ENCODE measurements at regions not wholly inside any gene's neighbourhood (a gene's known extent, or its start where the extent isn't known, plus 50 kb on each side); places are given as distances from the start of the nearest gene placed in this dataset.
"Not testable (repeated sequence)": the region's sequence is repeated elsewhere in the genome, so short reads cannot be mapped to it uniquely, and the experiment has no call there.

- TF ChIP-seq SIX5 (IDR thresholded peaks at IDR 0.05; ENCODE audit: low read depth, low read length, severe bottlenecking): no peak
- no peak for TF ChIP-seq NRF1 (conservative IDR thresholded peaks at IDR 0.05; ENCODE audit: low read depth, low read length)
- TF ChIP-seq IKZF1 (conservative IDR thresholded peaks at IDR 0.05): no peak
- TF ChIP-seq PAX5 (IDR thresholded peaks at IDR 0.05; ENCODE audit: borderline replicate concordance, low read depth, low read length): no peak
These were observed 1830.0 kb upstream of the DEFB115 start (continued) for GRCh38 chr20:29427201-29428060.

DNA sequence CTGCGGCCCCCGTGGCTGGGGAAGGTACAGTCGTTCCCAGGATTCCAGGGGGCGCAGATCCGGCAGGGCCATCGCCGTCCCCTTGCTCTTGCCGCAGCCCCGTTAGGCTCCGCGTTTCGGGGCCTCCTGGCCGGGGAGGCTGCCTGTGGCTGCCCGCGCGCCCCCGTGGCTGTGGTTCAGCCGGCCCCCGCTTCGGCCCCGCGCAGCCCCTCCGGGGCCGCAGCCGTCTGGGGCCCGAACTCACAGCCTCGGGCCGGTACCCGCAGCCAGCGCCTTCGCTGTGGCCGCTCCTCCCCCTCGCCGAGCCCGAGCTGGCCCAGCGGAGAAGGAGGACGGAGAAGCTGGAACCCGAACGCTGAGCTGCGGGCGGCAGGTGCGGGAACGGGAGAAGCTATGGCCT lies 1826.9 kb upstream of the DEFB115 start:
- ATAC-seq (no peak), FAIRE-seq (no peak), DNase-seq (ENCODE audit: low read depth, low spot score) (no peak)
- ChIA-PET SMC1A (ENCODE audit: uncharacterized antibody, unreplicated experiment) (no interaction called here), RAD21 (ENCODE audit: unreplicated experiment) (no interaction called here), POLR2A (no interaction called here), CTCF (no interaction called here)
- no peaks in the 10 kb centered on the region for H3K4me1 ChIP-seq (ENCODE audit: control insufficient read depth, insufficient read depth, low read length)
- in situ Hi-C loops (cut with MboI): loop anchor here (25.0 kb wide), 1 partner anchor 1882 kb away; the partner anchor contains the start of gene DEFB116
- no peaks in the 10 kb centered on the region for H3K79me2 ChIP-seq (ENCODE audit: control insufficient read depth, insufficient read depth, low read length)
- H3K4me2 ChIP-seq (ENCODE audit: control insufficient read depth, insufficient read depth): no peak overlapping the region
- TF ChIP-seq POLR2A (IDR thresholded peaks at IDR 0.05; ENCODE audit: low read depth, low read length) (no peak), BCL11A (IDR thresholded peaks at IDR 0.05; ENCODE audit: low read depth, low read length) (no peak), IKZF2 (IDR thresholded peaks at IDR 0.05) (no peak), KDM1A (IDR thresholded peaks at IDR 0.05; ENCODE audit: borderline replicate concordance) (no peak), HDGF (IDR thresholded peaks at IDR 0.05) (no peak), ESRRA (IDR thresholded peaks at IDR 0.05; ENCODE audit: low read length) (no peak), STAT3 (IDR thresholded peaks at IDR 0.05; ENCODE audit: low read depth, low read length) (no peak)
- H3K27me3 ChIP-seq (replicated peaks in 1 of 2; ENCODE audit: control insufficient read depth in 2 of 2, insufficient read depth in 2 of 2, low read length in 1 of 2): no peaks in the 10 kb centered on the region
- H2AFZ ChIP-seq (ENCODE audit: control insufficient read depth, low read depth, low read length): no peak overlapping the region
- intact Hi-C loops (cut with micrococcal nuclease; ENCODE audit: unreplicated experiment): no loop called here
- no peaks in the 10 kb centered on the region for H4K20me1 ChIP-seq (ENCODE audit: control insufficient read depth, insufficient read depth)
- H3K9me3 ChIP-seq (replicated peaks; ENCODE audit: control insufficient read depth, insufficient read depth, low read length): no peaks in the 10 kb centered on the region
- H3K4me3 ChIP-seq: no peak overlapping the region
- no peaks in the 10 kb centered on the region for H3K36me3 ChIP-seq (ENCODE audit: control insufficient read depth in 2 of 2, insufficient read depth in 2 of 2, low read length in 1 of 2)
- WGBS (ENCODE audit: insufficient coverage, insufficient replicate concordance, low lambda C conversion rate, missing lambda C conversion rate): 72% methylated on average over 21 of the region's 43 CpGs
- no TSS peak for BruUV-seq (replicated peaks)
- no peak overlapping the region for H3K27ac ChIP-seq (ENCODE audit: control insufficient read depth, insufficient read depth)
- no peak overlapping the region for H3K9ac ChIP-seq (ENCODE audit: control insufficient read depth, insufficient read depth, low read length)

- BruUV-seq (replicated peaks); H4K20me1 ChIP-seq (ENCODE audit: control insufficient read depth, insufficient read depth); H3K4me1 ChIP-seq (ENCODE audit: control insufficient read depth, insufficient read depth, low read length); POLR2A ChIA-PET; H3K9me3 ChIP-seq (replicated peaks; ENCODE audit: control insufficient read depth, insufficient read depth, low read length); CTCF ChIA-PET; H3K4me2 ChIP-seq (ENCODE audit: control insufficient read depth, insufficient read depth); H2AFZ ChIP-seq (ENCODE audit: control insufficient read depth, low read depth, low read length); H3K36me3 ChIP-seq (ENCODE audit: control insufficient read depth in 2 of 2, insufficient read depth in 2 of 2, low read length in 1 of 2); ATAC-seq; DNase-seq (ENCODE audit: low read depth, low spot score); H3K79me2 ChIP-seq (ENCODE audit: control insufficient read depth, insufficient read depth, low read length); RAD21 ChIA-PET (ENCODE audit: unreplicated experiment); H3K4me3 ChIP-seq; H3K27me3 ChIP-seq (replicated peaks in 1 of 2; ENCODE audit: control insufficient read depth in 2 of 2, insufficient read depth in 2 of 2, low read length in 1 of 2); H3K27ac ChIP-seq (ENCODE audit: control insufficient read depth, insufficient read depth); SMC1A ChIA-PET (ENCODE audit: uncharacterized antibody, unreplicated experiment); FAIRE-seq; H3K9ac ChIP-seq (ENCODE audit: control insufficient read depth, insufficient read depth, low read length): not testable (repeated sequence)
- in situ Hi-C loops (cut with MboI) (loop anchor here (25.0 kb wide), 1 partner anchor 1872 kb away; the partner anchor contains the start of gene DEFB116), intact Hi-C loops (cut with micrococcal nuclease; ENCODE audit: unreplicated experiment) (loop anchor here (5.0 kb wide), 1 partner anchor 1872 kb away; no protein-coding TSS in a partner anchor)
- WGBS (ENCODE audit: insufficient coverage, insufficient replicate concordance, low lambda C conversion rate, missing lambda C conversion rate): 0% methylated on average over 3 of the region's 3 CpGs
These were observed 1816.7 kb upstream of the DEFB115 start for GRCh38 chr20:29440721-29441120.

All from GM12878 (cell line).